IPS DF 6.9 (cell line): ENCODE measurements at regions not wholly inside any gene's neighbourhood (a gene's known extent, or its start where the extent isn't known, plus 50 kb on each side); places are given as distances from the start of the nearest gene placed in this dataset.

Experiments used
- DNase-seq: peaks from one replicate; pipeline ENCODE4 v3.0.0-alpha.2; 2013; ENCODE audit warnings: low read depth, low spot score
- H3K27ac ChIP-seq: one replicate; pipeline ENCODE4 v1.5.1; 2013; ENCODE audit warnings: low read length, control low read depth
- H3K27me3 ChIP-seq: 2 replicates; pipeline ENCODE4 v1.6.1; 2013; ENCODE audit warnings: mild to moderate bottlenecking, low read length; ENCODE audit not compliant: control insufficient read depth, insufficient read depth
- H3K36me3 ChIP-seq: 2 replicates; pipeline ENCODE4 v1.6.1; 2013; ENCODE audit warnings: low read length; ENCODE audit not compliant: control insufficient read depth, insufficient read depth
- H3K4me1 ChIP-seq: 2 replicates; pipeline ENCODE4 v1.6.1; 2013; ENCODE audit warnings: low read length; ENCODE audit not compliant: control insufficient read depth, insufficient read depth
- H3K4me3 ChIP-seq: 2 replicates; pipeline ENCODE4 v1.5.1; 2013; ENCODE audit warnings: mild to moderate bottlenecking, low read length
- H3K9me3 ChIP-seq: 2 replicates; pipeline ENCODE4 v1.6.1; 2013; ENCODE audit warnings: low read length, inconsistent platforms; ENCODE audit not compliant: control insufficient read depth, insufficient read depth
- WGBS: extraction: QIAGEN DNeasy Blood & Tissue Kit; methylation state at CpG from one replicate; pipeline ENCODE4 v1.1.7; 2013; ENCODE audit warnings: mixed read lengths, missing lambda C conversion rate; ENCODE audit not compliant: insufficient read length, insufficient coverage; 5-methylcytosine and 5-hydroxymethylcytosine counted together

- H3K27me3 ChIP-seq = no peaks in the 10 kb centered on the region
- WGBS = no CpG with 5 or more reads among the region's 18 CpGs
- H3K4me1 ChIP-seq = no peaks in the 10 kb centered on the region
- peaks cover 37% of the 10 kb centered on the region for H3K9me3 ChIP-seq
- DNase-seq = no peak
- H3K4me3 ChIP-seq = no peak overlapping the region
- no peak overlapping the region for H3K27ac ChIP-seq
- H3K36me3 ChIP-seq = no peaks in the 10 kb centered on the region
These were observed 275.0 kb downstream of the ALG10 start for GRCh38 chr12:34297126-34297789.

- H3K36me3 ChIP-seq = no peaks in the 10 kb centered on the region
- H3K4me1 ChIP-seq = no peaks in the 10 kb centered on the region
- WGBS = no CpG with 5 or more reads among the region's 9 CpGs
- peaks cover 36% of the 10 kb centered on the region for H3K9me3 ChIP-seq
- H3K4me3 ChIP-seq = no peak overlapping the region
- H3K27ac ChIP-seq = no peak overlapping the region
- no peaks in the 10 kb centered on the region for H3K27me3 ChIP-seq
- DNase-seq = no peak
These were observed 275.5 kb downstream of the ALG10 start for GRCh38 chr12:34297790-34298164.

GRCh38 chr12:34298176-34298970 lies 276.1 kb downstream of the ALG10 start:
- Histone ChIP-seq H3K4me3 (no peak overlapping the region), H3K36me3 (no peaks in the 10 kb centered on the region), H3K9me3 (peaks cover 38% of the 10 kb centered on the region), H3K4me1 (no peaks in the 10 kb centered on the region), H3K27ac (no peak overlapping the region), H3K27me3 (no peaks in the 10 kb centered on the region)
- WGBS = no CpG with 5 or more reads among the region's 28 CpGs
- DNase-seq = no peak

- Histone ChIP-seq H3K27me3 (no peaks in the 10 kb centered on the region), H3K4me1 (no peaks in the 10 kb centered on the region), H3K4me3 (no peak overlapping the region), H3K36me3 (no peaks in the 10 kb centered on the region), H3K9me3 (peaks cover 42% of the 10 kb centered on the region), H3K27ac (no peak overlapping the region)
- WGBS = no CpG with 5 or more reads among the region's 35 CpGs
- DNase-seq = no peak
These were observed 276.9 kb downstream of the ALG10 start for GRCh38 chr12:34298971-34299801.

GRCh38 chr12:34299802-34300193 lies 277.5 kb downstream of the ALG10 start:
- no peaks in the 10 kb centered on the region for H3K36me3 ChIP-seq
- DNase-seq = no peak
- H3K4me1 ChIP-seq = no peaks in the 10 kb centered on the region
- H3K4me3 ChIP-seq = no peak overlapping the region
- H3K27ac ChIP-seq = no peak overlapping the region
- WGBS = no CpG with 5 or more reads among the region's 16 CpGs
- peaks cover 42% of the 10 kb centered on the region for H3K9me3 ChIP-seq
- no peaks in the 10 kb centered on the region for H3K27me3 ChIP-seq

- WGBS = no CpG with 5 or more reads among the region's 34 CpGs
- Histone ChIP-seq H3K9me3 (peaks cover 40% of the 10 kb centered on the region), H3K27ac (no peak overlapping the region), H3K27me3 (no peaks in the 10 kb centered on the region), H3K4me1 (no peaks in the 10 kb centered on the region), H3K4me3 (no peak overlapping the region), H3K36me3 (no peaks in the 10 kb centered on the region)
- no peak for DNase-seq
These were observed 278.3 kb downstream of the ALG10 start for GRCh38 chr12:34300376-34301250.

- Histone ChIP-seq H3K27me3 (no peaks in the 10 kb centered on the region), H3K4me1 (no peaks in the 10 kb centered on the region), H3K36me3 (no peaks in the 10 kb centered on the region), H3K27ac (no peak overlapping the region), H3K9me3 (peaks cover 42% of the 10 kb centered on the region), H3K4me3 (no peak overlapping the region)
- DNase-seq = no peak
- WGBS = no CpG with 5 or more reads among the region's 22 CpGs
These were observed 279.2 kb downstream of the ALG10 start for GRCh38 chr12:34301251-34302130.

- Histone ChIP-seq H3K27ac (no peak overlapping the region), H3K9me3 (peaks cover 43% of the 10 kb centered on the region), H3K36me3 (no peaks in the 10 kb centered on the region), H3K4me1 (no peaks in the 10 kb centered on the region), H3K4me3 (no peak overlapping the region), H3K27me3 (no peaks in the 10 kb centered on the region; the same call in 1 of the 2 replicates)
- DNase-seq = no peak
- no CpG with 5 or more reads among the region's 30 CpGs for WGBS
These were observed 280.0 kb downstream of the ALG10 start for GRCh38 chr12:34302131-34302885.
